Right lobe of liver (tissue), 6 donors: ENCODE measurements at regions not wholly inside any gene's neighbourhood (a gene's known extent, or its start where the extent isn't known, plus 50 kb on each side); places are given as distances from the start of the nearest gene placed in this dataset.

Source experiments
- ATAC-seq, 4 donors: fragments of 200-7000 bp; cut with Tn5 transposase; one replicate each; pipeline ENCODE4 v1.9.1; 2020; ENCODE audit warnings: mild to moderate bottlenecking in 4 of 4, moderate library complexity in 4 of 4
- DNase-seq, 3 donors: peaks; one replicate each; pipeline ENCODE4 v3.0.0-alpha.2; 2020
- H3K27ac ChIP-seq, 3 donors: fragments of 200-600 bp; one replicate each; pipeline ENCODE4 v1.8.0; 2022
- H3K27me3 ChIP-seq, 2 donors: fragments of 200-600 bp; one replicate each; pipeline ENCODE4 v1.8.0; 2022
- H3K36me3 ChIP-seq, 4 donors: fragments of 200-600 bp; sonication (generic) in 1 of 4; one replicate each; pipeline versions ENCODE4 v1.5.1 to v1.8.0; 2017 to 2022; ENCODE audit warnings: control low read depth in 1 of 4
- H3K4me1 ChIP-seq, 4 donors: fragments of 200-600 bp; sonication (generic) in 1 of 4; one replicate each; pipeline versions ENCODE4 v1.5.1 to v1.8.0; 2017 to 2022; ENCODE audit warnings: control low read depth in 1 of 4
- H3K4me3 ChIP-seq, 3 donors: fragments of 200-600 bp; one replicate each; pipeline ENCODE4 v1.8.0; 2022
- H3K9me3 ChIP-seq, 4 donors: fragments of 200-600 bp; sonication (generic) in 1 of 4; one replicate each; pipeline versions ENCODE4 v1.5.1 to v1.8.0; 2017 to 2022; ENCODE audit warnings: control low read depth in 1 of 4
- CTCF ChIP-seq, 4 donors: fragments of 200-600 bp in 3 of 4; fragments of 450-650 bp in 1 of 4; IDR thresholded peaks; one replicate each; pipeline versions ENCODE4 v1.5.1 to v1.8.0; 2016 to 2022; ENCODE audit warnings: antibody characterized with exemption in 4 of 4, mild to moderate bottlenecking in 2 of 4
- POLR2A ChIP-seq: fragments of 450-650 bp; IDR thresholded peaks from one replicate; pipeline ENCODE4 v1.6.1; 2017; ENCODE audit warnings: antibody characterized with exemption, mild to moderate bottlenecking
- WGBS: methylation state at CpG from one replicate; pipeline ENCODE4 v1.1.6; 2018; ENCODE audit warnings: low coverage, low lambda C conversion rate; ENCODE audit not compliant: insufficient coverage; ENCODE audit errors: missing lambda C conversion rate; 5-methylcytosine and 5-hydroxymethylcytosine counted together
- intact Hi-C, 2 donors: fragments of 100-400 bp; cut with DNase I; formaldehyde crosslinking; loops; one replicate each; pipeline versions ENCODE4 v1.11.2 to v1.14.1; 2022
- donor health status: DM: no; HTN: yes; CAD: no.
- donor health status: DM: no; HTN: no; CAD: no.
- donor health status: DM: no; HTN: no; CAD: no.
- donor health status: DM: no; HTN: yes; CAD: no.
- donor health status: DM: no; HTN: yes; CAD: no.

- Histone ChIP-seq H3K4me3 (no peak overlapping the region), H3K9me3 (no peaks in the 10 kb centered on the region), H3K36me3 (no peaks in the 10 kb centered on the region), H3K27ac (no peak overlapping the region), H3K27me3 (no peaks in the 10 kb centered on the region), H3K4me1 (no peaks in the 10 kb centered on the region)
- 84% methylated on average over 8 of the region's 8 CpGs for WGBS
- DNase-seq = no peak
- intact Hi-C loops = no loop called here
- ATAC-seq = no peak
- TF ChIP-seq CTCF (IDR thresholded peaks at IDR 0.05) (no peak), POLR2A (no peak)
These were observed 116.8 kb downstream of the SMIM20 start for GRCh38 chr4:26030780-26031179.

GRCh38 chr4:26031704-26032103 lies 117.7 kb downstream of the SMIM20 start:
- H3K27ac ChIP-seq = no peak overlapping the region

GRCh38 chr4:26032142-26032541 lies 118.1 kb downstream of the SMIM20 start:
- ATAC-seq (no peak), DNase-seq (no peak)
- Histone ChIP-seq H3K27me3 (no peaks in the 10 kb centered on the region), H3K4me3 (no peak overlapping the region), H3K27ac (no peak overlapping the region), H3K36me3 (no peaks in the 10 kb centered on the region), H3K4me1 (no peaks in the 10 kb centered on the region), H3K9me3 (no peaks in the 10 kb centered on the region)
- no peak for TF ChIP-seq POLR2A
- TF ChIP-seq CTCF (IDR thresholded peaks at IDR 0.05) = no peak
- intact Hi-C loops = no loop called here
- 100% methylated on average over 2 of the region's 6 CpGs for WGBS

More at GRCh38 chr4:26031704-26032103, 117.7 kb downstream of the SMIM20 start:
- WGBS = 53% methylated on average over 4 of the region's 4 CpGs
- DNase-seq (no peak), ATAC-seq (no peak)
- no peak for TF ChIP-seq CTCF (IDR thresholded peaks at IDR 0.05)
- TF ChIP-seq POLR2A = no peak
- Histone ChIP-seq H3K9me3 (no peaks in the 10 kb centered on the region), H3K36me3 (no peaks in the 10 kb centered on the region), H3K4me3 (no peak overlapping the region), H3K4me1 (no peaks in the 10 kb centered on the region), H3K27me3 (no peaks in the 10 kb centered on the region)
- intact Hi-C loops = no loop called here

GRCh38 chr4:26032630-26033317 lies 118.8 kb downstream of the SMIM20 start:
- Histone ChIP-seq H3K4me3 (no peak overlapping the region), H3K27me3 (no peaks in the 10 kb centered on the region), H3K36me3 (no peaks in the 10 kb centered on the region), H3K9me3 (no peaks in the 10 kb centered on the region), H3K27ac (no peak overlapping the region), H3K4me1 (no peaks in the 10 kb centered on the region)
- DNase-seq (no peak), ATAC-seq (no peak)
- 74% methylated on average over 6 of the region's 7 CpGs for WGBS
- TF ChIP-seq POLR2A (no peak), CTCF (IDR thresholded peaks at IDR 0.05) (no peak)
- intact Hi-C loops = no loop called here
